ENCODE measurements at regions not wholly inside any gene's neighbourhood (a gene's known extent, or its start where the extent isn't known, plus 50 kb on each side); places are given as distances from the start of the nearest gene placed in this dataset.
"Not testable (repeated sequence)": the region's sequence is repeated elsewhere in the genome, so short reads cannot be mapped to it uniquely, and the experiment has no call there.

DNA sequence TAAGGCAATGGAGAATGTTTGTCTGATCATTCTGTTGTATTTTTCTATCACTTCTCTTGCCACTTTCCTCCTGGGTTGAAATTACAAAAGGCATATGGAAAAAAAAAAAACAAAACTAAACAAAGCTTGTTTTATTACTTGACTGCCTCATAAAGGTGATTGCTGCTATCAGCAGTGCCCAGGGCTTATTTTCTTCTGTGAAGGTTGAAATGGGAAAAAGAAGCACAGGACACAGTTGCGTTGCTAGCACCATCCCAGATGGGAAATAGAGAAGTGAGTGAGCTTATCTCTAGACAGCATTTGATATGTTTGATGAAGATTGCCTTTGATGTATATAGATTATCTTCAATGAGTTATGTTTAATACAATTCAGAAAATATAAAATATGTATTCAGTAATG lies 633.8 kb upstream of the ZNF804A start:
- CTCF ChIA-PET, result interaction anchor here (0.6 kb wide), 1 partner anchor 95 kb away, joined by 3 read pairs; no protein-coding TSS in a partner anchor
- Histone ChIP-seq H3K9me3 (ENCODE audit: low read length) (no peaks in the 10 kb centered on the region), H3K36me3 (ENCODE audit: low read depth, low read length) (no peaks in the 10 kb centered on the region), H3K4me2 (ENCODE audit: low read length) (no peak overlapping the region), H2AFZ (ENCODE audit: low read length) (no peak overlapping the region), H3F3A (ENCODE audit: low read length, unreplicated experiment) (no peaks in the 10 kb centered on the region), H3K4me3 (ENCODE audit: low read length) (no peak overlapping the region), H3K27me3 (ENCODE audit: low read length) (no peaks in the 10 kb centered on the region), H3K9ac (ENCODE audit: low read length) (no peak overlapping the region), H3K4me1 (ENCODE audit: insufficient read depth, low read length) (peaks cover 9% of the 10 kb centered on the region), H3K79me2 (ENCODE audit: low read length) (no peaks in the 10 kb centered on the region), H3K9me2 (replicated peaks; ENCODE audit: low read length) (no peaks in the 10 kb centered on the region), H3K27ac (ENCODE audit: low read length) (no peak overlapping the region), H4K20me1 (ENCODE audit: low read length) (no peaks in the 10 kb centered on the region)
- intact Hi-C loops (cut with micrococcal nuclease), result no loop called here
- POLR2A ChIA-PET (ENCODE audit: unreplicated experiment), result no interaction called here
- no TSS peak for BruUV-seq (replicated peaks)
- ATAC-seq (no peak), DNase-seq (no peak)
- TF ChIP-seq EZH2phosphoT487 (IDR thresholded peaks at IDR 0.05; ENCODE audit: borderline replicate concordance, low read length), result no peak
- TF ChIP-seq EZH2 (IDR thresholded peaks at IDR 0.05; ENCODE audit: low read length, unreplicated experiment), result no peak
- TF ChIP-seq, protein P1, sequence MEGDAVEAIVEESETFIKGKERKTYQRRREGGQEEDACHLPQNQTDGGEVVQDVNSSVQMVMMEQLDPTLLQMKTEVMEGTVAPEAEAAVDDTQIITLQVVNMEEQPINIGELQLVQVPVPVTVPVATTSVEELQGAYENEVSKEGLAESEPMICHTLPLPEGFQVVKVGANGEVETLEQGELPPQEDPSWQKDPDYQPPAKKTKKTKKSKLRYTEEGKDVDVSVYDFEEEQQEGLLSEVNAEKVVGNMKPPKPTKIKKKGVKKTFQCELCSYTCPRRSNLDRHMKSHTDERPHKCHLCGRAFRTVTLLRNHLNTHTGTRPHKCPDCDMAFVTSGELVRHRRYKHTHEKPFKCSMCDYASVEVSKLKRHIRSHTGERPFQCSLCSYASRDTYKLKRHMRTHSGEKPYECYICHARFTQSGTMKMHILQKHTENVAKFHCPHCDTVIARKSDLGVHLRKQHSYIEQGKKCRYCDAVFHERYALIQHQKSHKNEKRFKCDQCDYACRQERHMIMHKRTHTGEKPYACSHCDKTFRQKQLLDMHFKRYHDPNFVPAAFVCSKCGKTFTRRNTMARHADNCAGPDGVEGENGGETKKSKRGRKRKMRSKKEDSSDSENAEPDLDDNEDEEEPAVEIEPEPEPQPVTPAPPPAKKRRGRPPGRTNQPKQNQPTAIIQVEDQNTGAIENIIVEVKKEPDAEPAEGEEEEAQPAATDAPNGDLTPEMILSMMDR (conservative IDR thresholded peaks at IDR 0.05; ENCODE audit: low read depth, low read length), result no peak

DNA sequence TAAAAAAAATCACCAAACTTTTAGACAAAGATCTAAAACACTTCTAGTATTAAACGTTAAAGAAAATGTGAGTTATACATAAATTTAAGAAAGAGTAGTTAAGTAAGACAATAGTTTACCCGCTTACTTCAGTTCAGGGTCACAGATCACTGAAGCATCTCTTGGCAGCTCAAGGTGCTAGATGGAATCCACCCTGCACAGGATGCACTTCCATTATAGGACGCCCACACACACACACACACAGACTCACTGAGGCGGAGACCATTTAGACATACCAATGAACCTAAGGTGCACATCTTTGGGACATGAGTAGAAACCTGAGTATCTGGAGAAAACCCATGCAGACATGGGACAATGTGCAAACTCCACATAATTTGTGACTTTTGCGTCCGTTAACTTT lies 630.6 kb upstream of the ZNF804A start:
- TF ChIP-seq EZH2phosphoT487 (IDR thresholded peaks at IDR 0.05; ENCODE audit: borderline replicate concordance, low read length) (no peak), EZH2 (IDR thresholded peaks at IDR 0.05; ENCODE audit: low read length, unreplicated experiment) (no peak)
- TF ChIP-seq, protein P1 (conservative IDR thresholded peaks at IDR 0.05; ENCODE audit: low read depth, low read length), result no peak
- intact Hi-C loops (cut with micrococcal nuclease), result no loop called here
- Histone ChIP-seq H3K4me1 (ENCODE audit: insufficient read depth, low read length) (peaks cover 9% of the 10 kb centered on the region), H3K9me3 (ENCODE audit: low read length) (no peaks in the 10 kb centered on the region), H3F3A (ENCODE audit: low read length, unreplicated experiment) (no peaks in the 10 kb centered on the region), H3K79me2 (ENCODE audit: low read length) (no peaks in the 10 kb centered on the region), H3K36me3 (ENCODE audit: low read depth, low read length) (no peaks in the 10 kb centered on the region), H3K4me2 (ENCODE audit: low read length) (no peak overlapping the region), H3K9ac (ENCODE audit: low read length) (no peak overlapping the region), H3K9me2 (replicated peaks; ENCODE audit: low read length) (no peaks in the 10 kb centered on the region), H3K4me3 (ENCODE audit: low read length) (no peak overlapping the region), H4K20me1 (ENCODE audit: low read length) (no peaks in the 10 kb centered on the region), H3K27ac (ENCODE audit: low read length) (no peak overlapping the region), H2AFZ (ENCODE audit: low read length) (no peak overlapping the region), H3K27me3 (ENCODE audit: low read length) (no peaks in the 10 kb centered on the region)
- ChIA-PET POLR2A (ENCODE audit: unreplicated experiment) (no interaction called here), CTCF (no interaction called here)
- no TSS peak for BruUV-seq (replicated peaks)
- DNase-seq (no peak), ATAC-seq (no peak)

DNA sequence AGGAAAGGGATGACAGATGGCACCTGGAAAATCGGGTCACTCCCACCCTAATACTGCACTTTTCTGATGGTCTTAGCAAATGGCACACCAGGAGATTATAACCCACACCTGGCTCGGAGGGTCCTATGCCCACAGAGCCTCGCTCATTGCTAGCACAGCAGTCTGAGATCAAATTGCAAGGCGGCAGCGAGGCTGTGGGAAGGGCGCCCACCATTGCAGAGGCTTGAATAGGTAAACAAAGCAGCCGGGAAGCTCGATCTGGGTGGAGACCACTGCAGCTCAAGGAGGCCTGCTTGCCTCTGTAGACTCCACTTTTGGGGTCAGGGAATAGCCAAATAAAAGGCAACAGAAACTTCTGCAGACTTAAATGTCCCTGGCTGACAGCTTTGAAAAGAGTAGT lies 622.7 kb upstream of the ZNF804A start:
- H4K20me1 ChIP-seq (ENCODE audit: low read length); H3K9me3 ChIP-seq (ENCODE audit: low read length); H3K79me2 ChIP-seq (ENCODE audit: low read length); H3F3A ChIP-seq (ENCODE audit: low read length, unreplicated experiment); H3K27me3 ChIP-seq (ENCODE audit: low read length); CTCF ChIA-PET; H3K9ac ChIP-seq (ENCODE audit: low read length); ATAC-seq; H3K36me3 ChIP-seq (ENCODE audit: low read depth, low read length); POLR2A ChIA-PET (ENCODE audit: unreplicated experiment); H3K4me2 ChIP-seq (ENCODE audit: low read length); intact Hi-C loops (cut with micrococcal nuclease); DNase-seq; H3K9me2 ChIP-seq (replicated peaks; ENCODE audit: low read length); H3K27ac ChIP-seq (ENCODE audit: low read length); H2AFZ ChIP-seq (ENCODE audit: low read length); H3K4me1 ChIP-seq (ENCODE audit: insufficient read depth, low read length); BruUV-seq (replicated peaks); H3K4me3 ChIP-seq (ENCODE audit: low read length): not testable (repeated sequence)
